Tongue (tissue), 1 donor: ENCODE measurements at regions not wholly inside any gene's neighbourhood (a gene's known extent, or its start where the extent isn't known, plus 50 kb on each side); places are given as distances from the start of the nearest gene placed in this dataset.
"Not testable (repeated sequence)": the region's sequence is repeated elsewhere in the genome, so short reads cannot be mapped to it uniquely, and the experiment has no call there.

Experiments used
- DNase-seq: peaks from one replicate; pipeline ENCODE4 v3.0.0-alpha.2; 2015

DNA sequence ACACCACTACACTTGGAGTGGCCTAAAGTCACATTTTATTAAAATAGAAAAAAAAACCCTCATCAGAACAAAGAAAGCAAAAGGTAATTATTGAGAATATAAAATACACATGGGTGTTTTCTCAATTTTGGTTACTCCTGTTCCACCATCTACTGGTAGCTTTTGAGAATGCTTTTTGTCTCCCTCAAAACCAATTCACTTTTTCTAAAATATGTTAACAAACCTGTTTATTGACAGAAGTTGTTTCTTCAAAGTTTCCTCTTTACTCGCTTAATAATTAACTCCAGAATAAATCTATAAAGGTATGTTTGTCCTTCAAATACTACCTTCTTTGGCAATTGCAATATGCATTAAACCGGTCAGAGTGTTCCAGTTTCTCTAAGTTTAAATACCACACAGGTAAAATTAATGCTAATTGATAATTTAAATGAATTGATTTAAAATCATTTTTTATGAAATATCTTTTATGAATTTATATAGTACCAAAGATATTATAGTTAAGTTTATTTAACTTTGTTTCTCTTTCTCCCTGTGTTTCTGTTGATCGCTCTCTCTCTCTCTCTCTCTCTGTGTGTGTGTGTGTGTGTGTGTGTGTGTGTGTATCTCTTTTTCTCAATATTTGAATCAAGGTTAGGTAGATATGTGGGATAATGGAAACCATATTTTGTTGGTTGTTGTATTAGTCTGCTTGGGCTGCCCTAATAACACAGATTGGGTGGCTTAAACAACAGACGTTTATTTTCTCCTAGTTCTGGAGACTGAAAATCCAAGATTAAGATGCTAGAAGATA lies 487.4 kb downstream of the PRDM9 start:
- peak; percentile 1 for DNase-seq

DNA sequence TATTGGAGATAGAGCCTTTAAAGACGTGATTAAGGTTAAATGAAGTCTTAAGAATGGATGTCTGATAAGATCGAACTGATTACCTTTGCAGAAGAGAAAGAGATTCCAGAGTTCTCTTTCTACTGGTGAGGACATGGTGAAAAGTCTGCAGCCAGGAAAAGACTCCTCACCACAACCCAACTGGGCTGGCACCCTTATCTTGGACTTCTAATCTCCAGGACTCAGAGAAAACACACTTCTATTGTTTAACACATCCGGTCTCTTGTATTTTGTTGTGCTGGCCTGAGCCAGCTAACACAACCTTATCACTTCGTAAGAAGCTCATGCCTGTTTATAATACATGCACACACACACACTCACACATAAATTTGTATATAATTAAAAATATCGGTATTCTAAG lies 489.1 kb downstream of the PRDM9 start:
- no peak for DNase-seq

DNA sequence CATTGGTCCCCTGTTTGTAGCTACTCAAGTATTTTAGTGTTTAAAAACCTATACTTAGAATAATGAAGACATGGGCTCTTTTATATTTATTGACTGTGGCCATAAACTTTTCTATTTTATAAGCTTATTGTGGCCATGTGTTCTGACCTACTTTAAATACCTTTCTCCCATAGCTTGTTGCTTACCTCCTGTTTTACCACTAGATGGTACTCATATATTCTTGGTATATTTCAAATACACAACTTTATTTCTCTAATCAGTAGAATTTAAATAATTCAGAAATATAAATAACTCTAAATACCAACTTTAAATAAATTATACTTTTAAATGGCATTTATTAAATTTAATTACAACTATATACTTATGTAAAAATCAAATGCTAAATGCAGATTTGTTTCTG lies 498.0 kb downstream of the PRDM9 start:
- DNase-seq, result no peak

DNA sequence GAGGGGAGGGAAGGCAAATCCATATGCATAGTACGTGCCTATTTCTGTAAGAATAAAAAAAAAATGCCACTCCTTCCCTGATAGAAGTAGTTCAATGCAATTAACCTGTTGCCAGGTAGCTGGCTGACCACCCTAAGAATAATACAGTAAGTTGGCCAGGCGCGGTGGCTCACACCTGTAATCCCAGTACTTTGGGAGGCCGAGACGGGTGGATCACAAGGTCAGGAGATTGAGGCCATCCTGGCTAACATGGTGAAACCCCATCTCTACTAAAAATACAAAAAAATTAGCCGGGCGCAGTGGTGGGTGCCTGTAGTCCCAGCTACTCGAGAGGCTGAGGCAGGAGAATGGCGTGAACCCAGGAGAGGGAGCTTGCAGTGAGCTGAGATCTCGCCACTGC lies 510.3 kb downstream of the PRDM9 start:
- DNase-seq, result not testable (repeated sequence)

DNA sequence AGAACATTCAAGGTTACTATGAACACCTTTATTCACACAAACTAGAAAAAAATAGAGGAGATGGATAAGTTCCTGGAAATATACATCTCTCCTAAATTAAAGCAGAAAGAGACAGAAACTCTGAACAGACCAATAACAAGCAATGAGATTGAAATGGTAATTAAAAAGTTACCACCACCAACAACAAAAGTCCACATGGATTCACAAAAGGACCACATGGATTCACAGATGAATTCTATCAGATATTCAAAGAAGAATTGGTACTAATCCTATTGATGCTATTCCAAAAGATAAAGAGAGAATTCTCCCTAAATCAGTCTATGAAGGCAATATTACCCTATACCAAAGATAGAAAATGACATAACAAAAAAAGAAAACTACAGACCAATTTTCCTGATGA lies 518.9 kb downstream of the PRDM9 start:
- DNase-seq, result no peak

DNA sequence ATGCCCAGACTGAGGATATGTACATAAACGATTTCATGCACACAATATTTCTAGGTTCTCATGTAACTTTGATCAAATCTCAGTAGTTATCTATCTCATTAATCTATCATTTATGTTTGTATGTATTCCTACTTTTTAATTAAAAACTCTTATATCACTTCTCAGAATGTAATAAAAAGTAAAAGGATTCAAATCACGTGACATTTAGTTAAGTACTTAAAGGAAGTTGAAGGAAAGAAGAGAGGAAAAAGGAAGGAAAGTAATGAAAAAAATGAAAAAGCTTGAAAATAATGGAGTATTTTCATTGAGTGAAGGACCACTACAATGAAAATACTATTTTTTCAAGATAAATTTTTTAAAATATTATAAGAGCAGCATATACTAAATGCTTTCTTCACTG lies 535.3 kb downstream of the PRDM9 start:
- no peak for DNase-seq

DNA sequence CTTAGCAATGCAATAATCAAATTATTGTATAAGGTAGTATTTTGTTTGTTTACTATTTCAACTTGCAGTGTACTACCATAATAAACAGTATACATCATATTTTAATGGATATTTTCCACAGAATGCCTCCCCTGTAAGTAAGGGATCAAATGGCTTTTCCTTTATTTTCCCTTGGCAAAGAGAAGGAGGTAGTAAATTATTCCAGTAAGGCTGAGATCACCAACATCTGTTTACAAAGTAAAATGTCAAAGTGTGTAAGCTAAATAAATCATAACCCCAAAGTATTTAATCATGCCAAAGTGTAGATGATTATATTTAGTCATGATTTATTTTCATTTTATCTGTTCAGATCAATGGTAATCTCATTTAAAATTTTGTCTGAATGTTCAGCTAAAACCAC lies 537.6 kb downstream of the PRDM9 start:
- DNase-seq, result no peak

DNA sequence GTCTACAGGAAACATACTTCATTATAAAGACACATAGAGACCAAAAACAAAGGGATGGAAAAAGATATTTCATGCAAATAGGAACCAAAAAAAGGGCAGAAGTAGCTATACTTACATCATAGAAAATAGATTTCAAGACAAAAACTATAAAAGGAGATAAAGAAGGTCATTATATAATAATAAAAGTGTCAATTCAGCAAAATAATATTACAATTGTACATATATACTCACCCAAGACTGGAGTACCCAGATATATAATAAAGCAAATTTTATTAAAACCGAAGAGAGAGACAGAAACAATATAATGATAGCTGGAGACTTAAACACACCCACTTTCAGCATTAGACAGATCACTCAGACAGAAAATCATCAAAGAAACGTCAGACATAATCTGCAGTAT lies 546.3 kb downstream of the PRDM9 start:
- DNase-seq, result no peak

DNA sequence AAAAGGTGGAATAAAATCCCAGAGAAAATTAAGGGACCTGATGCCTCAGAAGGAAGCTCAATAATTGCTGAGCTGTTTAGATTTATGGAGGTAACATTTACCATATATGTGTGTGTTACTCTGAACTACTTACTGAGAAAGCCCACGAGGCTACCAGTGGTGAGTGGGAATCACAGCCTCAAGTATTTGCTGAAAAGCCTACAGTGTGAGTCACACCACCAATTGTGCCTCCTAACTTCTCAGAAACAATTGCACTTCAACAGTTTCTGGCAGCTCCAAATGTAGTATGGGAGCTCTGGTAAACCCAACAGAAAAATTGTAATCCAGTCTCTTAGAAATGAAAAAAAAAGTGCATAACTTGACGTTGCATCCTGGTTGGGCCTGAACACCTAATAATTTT lies 551.6 kb downstream of the PRDM9 start:
- no peak for DNase-seq

DNA sequence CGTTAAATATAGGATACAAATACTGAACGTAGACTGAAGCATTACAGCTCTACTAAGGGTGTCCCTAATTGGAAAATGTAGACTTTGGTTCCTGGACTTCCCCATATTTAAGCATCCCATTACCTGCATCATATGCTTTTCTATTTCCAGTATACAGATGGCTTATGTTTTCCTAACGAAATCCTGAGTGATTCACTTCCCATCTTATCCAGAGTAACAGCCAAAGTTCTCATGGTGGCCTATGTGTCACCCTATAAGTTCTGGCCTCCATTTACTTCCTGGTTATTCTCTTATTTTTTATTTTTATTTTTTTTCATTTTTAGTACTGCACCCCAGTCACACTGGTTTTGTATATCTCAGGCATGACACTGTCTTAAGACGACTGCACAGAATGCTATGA lies 552.3 kb downstream of the PRDM9 start:
- no peak for DNase-seq

DNA sequence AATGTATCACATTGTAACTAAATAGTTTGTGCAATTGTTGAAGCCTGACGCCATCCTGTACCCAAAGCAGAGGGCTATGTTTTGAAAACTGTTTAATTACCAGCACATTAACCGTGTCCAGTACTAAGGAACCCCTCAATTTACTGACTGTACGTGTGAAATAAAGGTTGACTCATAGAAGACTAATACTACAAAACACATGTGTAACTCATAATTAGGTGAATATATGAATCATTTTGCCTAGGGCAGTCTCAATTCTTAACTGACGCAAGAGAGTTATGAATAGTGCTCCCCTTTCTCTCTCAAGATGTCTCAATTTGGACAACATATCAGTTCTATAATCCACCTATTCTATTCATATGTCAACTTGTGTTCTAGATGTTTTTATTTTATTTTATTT lies 558.4 kb downstream of the PRDM9 start:
- no peak for DNase-seq

DNA sequence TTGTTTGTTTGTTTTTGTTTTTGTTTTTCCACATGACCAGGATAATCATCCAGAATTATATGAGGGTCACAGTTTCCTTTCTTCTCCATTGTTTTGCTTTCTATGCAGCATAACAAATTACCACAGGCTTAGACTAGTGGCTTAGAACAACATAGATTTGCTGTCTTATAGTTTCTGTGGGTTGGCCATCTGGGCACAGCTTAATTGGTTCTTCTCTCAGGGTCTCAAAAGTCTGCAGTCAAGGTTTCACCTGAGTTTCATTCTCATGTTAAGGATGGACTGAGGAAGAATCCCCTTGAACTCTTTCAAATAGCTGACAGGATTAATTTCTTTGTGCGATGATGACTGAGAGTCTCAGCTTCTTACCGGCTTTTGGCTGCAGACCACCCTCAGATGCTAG lies 559.8 kb downstream of the PRDM9 start:
- no peak for DNase-seq

DNA sequence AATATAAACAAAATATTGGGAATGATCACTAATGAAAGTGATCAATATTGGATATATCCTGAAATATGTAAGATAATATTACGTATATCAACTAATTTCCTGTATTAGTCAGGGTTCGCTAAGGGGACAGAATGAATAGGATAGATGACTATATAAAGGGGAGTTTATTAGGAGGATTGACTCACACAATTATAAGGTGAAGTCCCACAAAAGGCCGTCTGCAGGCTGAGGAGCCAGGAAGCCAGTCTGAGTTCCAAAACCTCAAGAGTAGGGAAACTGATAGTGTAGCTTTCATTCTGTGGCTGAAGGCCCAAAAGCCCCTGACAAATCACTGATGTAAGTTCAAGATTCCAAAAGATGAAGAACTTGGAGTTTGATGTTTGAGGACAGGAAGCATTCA lies 561.1 kb downstream of the PRDM9 start:
- no peak for DNase-seq

DNA sequence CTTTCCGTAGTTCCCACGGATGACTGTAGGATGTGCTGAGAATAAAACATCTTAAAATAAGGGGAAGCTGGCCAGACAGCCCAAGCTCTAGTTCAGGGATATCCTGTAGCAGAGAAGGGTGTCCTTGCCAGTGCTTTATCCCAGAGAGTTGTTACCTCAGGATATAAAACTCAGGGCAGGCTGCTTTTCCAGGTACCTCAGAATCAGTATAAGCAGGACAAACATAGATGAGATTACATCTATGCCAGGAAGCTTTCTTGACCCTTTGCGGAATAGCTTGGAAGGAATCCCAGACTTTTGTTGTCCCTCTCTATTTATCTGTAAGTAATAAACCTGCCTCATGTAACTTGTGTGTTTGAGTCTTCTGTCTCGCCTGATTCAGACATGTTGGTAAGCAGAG lies 565.7 kb downstream of the PRDM9 start:
- DNase-seq, result peak; percentile 1

DNA sequence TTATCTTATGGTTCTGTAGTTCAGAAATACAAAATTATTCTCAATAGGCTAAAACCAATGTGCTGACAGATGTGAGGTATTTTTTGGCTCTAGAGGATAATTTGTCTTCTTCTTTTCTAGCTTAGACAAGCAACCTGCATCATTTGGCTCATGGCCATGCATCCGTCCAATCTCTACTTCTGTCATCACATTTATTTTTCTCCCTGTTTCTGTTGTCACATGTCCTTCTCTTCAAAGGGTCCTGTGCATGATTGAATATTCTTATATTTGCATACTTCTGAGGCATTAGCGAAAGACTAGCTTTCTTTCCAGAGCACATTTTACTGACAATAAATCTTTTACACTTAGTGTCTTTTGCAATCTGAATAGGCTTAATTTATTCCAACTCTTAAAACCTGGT lies 564.7 kb downstream of the CDH10 start:
- peak; percentile 3 for DNase-seq

DNA sequence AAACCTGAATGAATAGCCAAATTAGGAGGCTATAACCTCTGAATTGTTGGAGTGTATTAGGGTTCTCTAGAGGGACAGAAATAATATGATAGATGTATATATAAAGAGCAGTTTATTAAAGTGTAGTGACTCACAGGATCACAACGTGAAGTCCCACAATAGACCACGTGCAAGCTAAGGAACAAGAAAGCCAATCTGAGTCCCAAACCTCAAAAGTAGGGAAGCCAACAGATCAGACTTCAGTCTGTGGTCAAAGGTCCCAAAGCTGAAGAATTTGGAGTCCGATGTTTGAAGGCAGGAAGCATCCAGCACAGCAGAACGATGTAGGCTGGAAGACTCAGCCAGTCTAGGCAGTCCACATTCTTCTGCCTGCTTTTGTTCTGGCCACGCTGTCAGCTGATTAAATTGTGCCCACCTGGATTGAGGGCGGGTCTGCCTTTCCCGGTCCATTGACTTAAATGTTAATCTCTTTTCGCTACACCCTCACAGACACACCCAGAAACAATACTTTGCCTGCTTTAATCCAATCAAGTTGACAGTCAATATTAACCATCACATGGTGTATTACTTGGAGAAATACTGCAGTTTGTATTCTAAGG lies 550.6 kb downstream of the CDH10 start:
- no peak for DNase-seq

DNA sequence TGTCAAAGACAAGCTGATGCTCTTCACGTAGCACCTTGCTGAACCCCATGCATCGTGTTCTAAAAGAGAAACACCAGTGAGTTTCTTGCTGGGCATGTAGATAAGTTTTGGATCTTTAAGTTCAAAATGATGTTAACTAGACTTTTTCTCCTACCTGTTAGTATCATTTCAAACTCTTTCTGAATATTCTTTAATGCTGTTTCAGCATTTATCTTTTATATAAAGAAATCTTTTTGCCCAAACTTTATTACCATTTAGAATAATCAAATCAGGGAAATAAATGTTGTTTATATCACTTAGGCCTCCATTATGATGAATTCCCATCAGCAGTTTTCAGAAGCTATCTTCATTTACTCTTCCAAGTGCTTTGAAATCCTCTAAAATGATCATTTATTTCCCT lies 542.8 kb downstream of the CDH10 start:
- no peak for DNase-seq

DNA sequence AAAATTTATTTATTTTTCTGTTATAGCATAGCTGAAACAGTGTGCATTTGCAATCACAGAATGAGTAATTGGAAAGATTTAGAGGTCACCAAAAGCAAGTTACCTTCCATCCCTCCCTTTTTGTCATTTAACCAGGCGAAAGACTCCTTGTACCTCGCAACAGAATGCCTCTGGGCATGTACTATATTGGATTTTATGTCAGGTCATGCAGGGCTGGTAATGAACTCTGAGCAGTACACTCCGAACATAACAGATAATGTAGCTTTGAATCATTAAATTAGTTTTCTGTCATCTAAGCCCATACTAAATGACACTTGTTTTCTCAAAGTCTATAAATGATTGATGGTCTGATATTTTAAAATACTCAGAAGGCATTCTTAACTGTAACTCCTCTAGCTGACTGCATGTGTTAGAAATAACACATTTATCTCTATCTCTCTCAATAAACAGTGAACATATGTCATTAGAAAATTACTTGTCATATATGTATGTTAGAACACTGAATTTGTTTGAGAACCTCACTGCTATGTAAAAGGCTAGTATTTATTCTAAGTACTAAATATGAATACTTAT lies 541.2 kb downstream of the CDH10 start:
- no peak for DNase-seq

DNA sequence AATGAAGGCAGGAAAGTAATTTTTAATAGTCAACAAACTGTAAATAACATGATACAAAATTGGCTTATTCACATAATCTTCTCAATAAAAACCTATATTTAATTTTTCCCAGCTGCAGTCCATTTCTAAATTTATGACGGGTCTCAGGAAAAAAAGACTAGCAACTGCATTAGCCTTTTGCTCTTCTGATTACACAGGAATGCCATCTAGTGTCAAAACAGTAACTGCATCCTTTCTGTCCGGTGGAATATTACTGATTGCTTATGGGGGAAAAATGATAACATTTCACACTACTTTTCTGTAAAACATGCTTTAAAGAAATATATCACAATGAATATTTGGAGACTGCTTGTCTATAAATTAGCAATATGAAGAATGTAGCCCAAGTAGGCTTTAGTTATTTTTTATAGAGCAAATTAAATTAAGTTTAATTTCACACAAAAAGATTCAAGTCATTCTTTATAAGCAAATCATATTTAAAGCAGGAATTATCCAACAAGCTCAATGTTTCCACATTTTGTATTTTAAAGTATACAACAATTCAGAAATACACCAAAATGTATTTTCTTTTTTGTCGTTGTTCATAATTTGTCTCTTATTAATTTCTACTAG lies 534.7 kb downstream of the CDH10 start:
- DNase-seq, result peak; percentile 46

DNA sequence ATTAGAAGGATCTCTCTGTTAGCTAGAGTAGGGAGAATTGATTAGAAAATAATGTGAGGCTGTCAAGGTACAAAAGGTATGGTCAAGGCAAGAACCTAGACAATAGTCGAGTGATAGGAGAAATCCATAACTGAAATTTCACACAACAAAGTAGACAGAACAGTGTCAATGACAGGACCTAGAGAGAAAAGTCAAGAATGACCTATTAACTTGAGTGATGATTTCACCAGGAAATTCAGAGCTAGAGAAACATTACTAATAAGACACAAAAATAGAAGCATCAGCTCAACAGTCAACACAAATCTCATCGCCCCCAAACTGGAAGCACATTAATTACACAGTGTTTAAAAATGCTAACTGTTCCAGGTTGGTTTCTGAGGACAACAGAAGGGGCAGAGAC lies 532.4 kb downstream of the CDH10 start:
- DNase-seq, result no peak

DNA sequence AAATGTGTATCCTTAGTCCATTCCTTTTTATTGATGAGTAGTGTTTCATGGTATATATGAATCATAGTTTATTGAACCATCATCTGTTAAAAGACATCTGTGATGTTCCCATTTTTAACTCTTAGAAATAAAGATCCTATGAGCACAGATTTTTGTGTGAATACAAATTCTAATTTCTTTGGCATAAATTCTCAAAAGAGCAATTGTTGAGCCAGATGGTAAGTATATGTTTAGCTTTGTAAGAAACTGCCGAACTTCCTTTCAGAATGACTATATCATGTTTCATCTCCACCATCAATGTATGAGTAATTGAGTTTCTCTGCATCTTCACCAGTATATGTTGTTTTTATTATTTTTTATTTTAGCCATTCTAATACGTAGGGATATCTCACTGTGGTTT lies 526.4 kb downstream of the CDH10 start:
- DNase-seq, result no peak

DNA sequence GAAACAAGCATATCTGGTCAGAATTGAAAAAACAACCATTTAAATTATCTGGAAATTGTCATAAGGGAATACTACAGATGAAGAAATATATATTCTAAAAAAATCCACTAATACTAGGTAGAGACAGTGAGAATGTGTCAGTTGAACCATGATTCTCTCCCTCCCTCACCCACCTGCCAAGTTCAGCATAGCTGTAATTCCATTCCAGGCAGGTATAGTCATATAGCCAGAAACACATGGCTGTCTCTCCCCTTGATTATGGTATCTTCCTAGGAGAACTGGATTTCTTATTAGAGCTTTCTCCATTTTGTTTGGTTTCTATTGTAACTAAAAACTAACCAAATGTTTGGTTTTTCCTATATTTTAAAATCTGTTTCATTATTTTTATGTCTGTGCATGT lies 509.2 kb downstream of the CDH10 start:
- DNase-seq, result no peak

DNA sequence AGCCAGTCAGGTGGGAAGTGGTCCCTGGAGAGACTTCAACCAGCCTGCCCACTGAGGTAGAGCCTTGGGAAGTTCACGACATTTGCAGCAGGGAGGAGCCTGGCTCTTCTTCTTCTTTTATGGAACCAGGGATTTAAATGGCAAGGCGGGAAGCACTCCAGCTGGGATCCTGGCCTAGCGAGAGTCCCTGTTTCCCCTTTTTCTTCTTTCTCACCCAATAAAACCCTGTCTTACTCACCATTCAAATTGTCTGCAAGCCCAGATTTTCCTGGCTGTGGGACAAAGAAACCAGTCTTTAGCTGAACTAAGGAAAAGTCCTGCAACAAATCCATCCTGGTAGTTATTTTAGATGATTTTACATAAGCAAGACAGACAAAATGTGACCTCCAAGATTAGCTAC lies 503.7 kb downstream of the CDH10 start:
- DNase-seq, result peak; percentile 15

DNA sequence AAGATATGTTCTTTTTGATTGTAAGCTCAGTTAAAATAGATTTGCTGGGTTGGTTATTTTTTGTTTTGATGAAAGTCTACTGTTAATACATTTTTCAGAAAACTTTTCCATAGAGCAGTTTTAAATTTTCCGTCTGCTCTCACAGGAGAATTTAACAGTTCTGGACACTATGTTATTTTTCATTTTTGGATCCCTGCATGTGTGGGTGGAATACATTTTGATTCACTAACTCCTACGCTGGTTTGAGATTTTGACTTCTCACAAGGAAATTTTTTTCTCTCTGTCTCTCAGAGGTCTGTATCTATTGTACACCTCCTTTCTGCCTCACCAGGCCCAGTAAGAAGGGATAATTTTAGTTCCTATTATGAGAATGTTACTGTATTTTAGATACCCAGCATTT lies 502.4 kb downstream of the CDH10 start:
- no peak for DNase-seq
